K562 (cell line): ENCODE measurements at regions not wholly inside any gene's neighbourhood (a gene's known extent, or its start where the extent isn't known, plus 50 kb on each side); places are given as distances from the start of the nearest gene placed in this dataset.

Experiments used
- ATAC-seq: fragments of 200-7000 bp; cut with Tn5 transposase; 3 replicates; pipeline ENCODE4 v1.9.1; 2020; ENCODE audit warnings: moderate library complexity
- BruUV-seq: library from RNA; stranded (reverse); fragments of 400-500 nt; replicated peaks from 2 replicates; lab custom pipeline; 2021; lab: Mats Ljungman, UMichigan
- CTCF ChIA-PET: fragments of 300-600 bp; formaldehyde crosslinking; extraction: SDS; loops from one replicate; lab custom pipeline; 2021; ENCODE audit warnings: low intra/inter-chr PET ratio; lab: Yijun Ruan, JAX
- POLR2A ChIA-PET: fragments of 300-600, 350-650 bp; sonication (Branson Sonifier 250); formaldehyde crosslinking; extraction: SDS; loops from one replicate; lab custom pipeline; 2021; ENCODE audit warnings: antibody characterized with exemption, inconsistent platforms; lab: Yijun Ruan, JAX
- DNase-seq, 4 experiments: peaks; one replicate each; pipeline versions ENCODE4 v3.0.0 to v3.0.0-alpha.2; 2011 to 2018; ENCODE audit warnings: low spot score in 3 of 4, mixed read lengths in 3 of 4; ENCODE audit errors: extremely low read depth in 1 of 4
- FAIRE-seq: peaks from 2 replicates; lab custom pipeline; 2011; peaks lifted over from hg19 to GRCh38; lab: Jason Lieb, UNC
- H2AFZ ChIP-seq: 2 replicates; pipeline ENCODE4 v1.6.0; 2011; ENCODE audit warnings: low read depth, low read length, control low read depth, inconsistent platforms
- H3K27ac ChIP-seq: fragments of 200-600 bp; 3 replicates; pipeline ENCODE4 v1.8.0; 2011; ENCODE audit warnings: low read depth, mild to moderate bottlenecking, control low read depth, inconsistent platforms, low read length, moderate library complexity, mixed read lengths; ENCODE audit errors: extremely low read depth
- H3K27me3 ChIP-seq, 2 experiments: fragments of 300-600 bp in 1 of 2; 2 replicates in 1 of 2; 3 replicates in 1 of 2; pipeline versions ENCODE4 v1.6.0 to v1.8.0; 2011; ENCODE audit warnings: inconsistent platforms in 2 of 2, low read length in 2 of 2, mild to moderate bottlenecking in 1 of 2, mixed read lengths in 1 of 2, moderate library complexity in 1 of 2; ENCODE audit not compliant: control insufficient read depth in 2 of 2, insufficient read depth in 2 of 2
- H3K36me3 ChIP-seq: fragments of 300-600 bp; 3 replicates; pipeline ENCODE4 v1.8.0; 2011; ENCODE audit warnings: mild to moderate bottlenecking, low read length, inconsistent platforms; ENCODE audit not compliant: control insufficient read depth, insufficient read depth
- H3K4me1 ChIP-seq, 2 experiments: fragments of 200-600 bp in 1 of 2; replicated peaks in 1 of 2; 2 replicates in 1 of 2; 3 replicates in 1 of 2; pipeline versions ENCODE4 v1.5.1 to v1.8.0; 2011; ENCODE audit warnings: inconsistent platforms in 2 of 2, low read length in 2 of 2, mild to moderate bottlenecking in 1 of 2, mixed read lengths in 1 of 2, moderate library complexity in 1 of 2; ENCODE audit not compliant: control insufficient read depth in 2 of 2, insufficient read depth in 2 of 2
- H3K4me2 ChIP-seq: 2 replicates; pipeline ENCODE4 v1.6.1; 2011; ENCODE audit warnings: low read length, control low read depth, inconsistent platforms, mixed read lengths; ENCODE audit not compliant: insufficient read depth
- H3K4me3 ChIP-seq: fragments of 200-600 bp; sonication (generic), shearing (Covaris generic); 2 replicates; pipeline ENCODE4 v1.5.1; 2016; ENCODE audit warnings: control low read depth, inconsistent platforms
- H3K79me2 ChIP-seq: fragments of 200-600 bp; 3 replicates; pipeline ENCODE4 v1.8.0; 2011; ENCODE audit warnings: low read length, inconsistent platforms; ENCODE audit not compliant: control insufficient read depth, insufficient read depth
- H3K9ac ChIP-seq, 2 experiments: 2 replicates each; pipeline versions ENCODE4 v1.6.0 to v1.6.1; 2011; ENCODE audit warnings: low read depth in 2 of 2, low read length in 2 of 2, control low read depth in 1 of 2, inconsistent platforms in 1 of 2, mild to moderate bottlenecking in 1 of 2, mixed read lengths in 1 of 2; ENCODE audit not compliant: insufficient read depth in 1 of 2
- H3K9me1 ChIP-seq: one replicate; pipeline ENCODE4 v1.6.0; 2011; ENCODE audit warnings: inconsistent platforms, mild to moderate bottlenecking, low read length, moderate library complexity; ENCODE audit not compliant: control insufficient read depth, insufficient read depth
- H3K9me3 ChIP-seq: replicated peaks from 2 replicates; pipeline ENCODE4 v1.5.1; 2011; ENCODE audit warnings: low read depth, low read length, inconsistent platforms; ENCODE audit not compliant: control insufficient read depth, insufficient read depth
- H4K20me1 ChIP-seq: replicated peaks from 2 replicates; pipeline ENCODE4 v1.6.1; 2011; ENCODE audit warnings: low read length, inconsistent platforms, mixed read lengths; ENCODE audit not compliant: control insufficient read depth, insufficient read depth
- CXXC5 ChIP-seq: fragments of 250-450 bp; sonication (Bioruptor Pico); IDR thresholded peaks from 2 replicates; pipeline ENCODE4 v1.8.0; 2022; ENCODE audit warnings: inconsistent platforms, mild to moderate bottlenecking, moderate library complexity
- ELF2 ChIP-seq: fragments of 250-450 bp; sonication (Bioruptor Pico); IDR thresholded peaks from 2 replicates; pipeline ENCODE4 v1.5.0; 2021; ENCODE audit warnings: mild to moderate bottlenecking
- FOXA3 ChIP-seq, 2 experiments: fragments of 450-650 bp in 1 of 2; sonication (generic) in 1 of 2; formaldehyde crosslinking; IDR thresholded peaks in 1 of 2; conservative IDR thresholded peaks in 1 of 2; 2 replicates each; pipeline versions ENCODE4 v1.4.0 to v1.8.0; 2020 to 2022; ENCODE audit warnings: mild to moderate bottlenecking in 2 of 2, missing genetic modification reagents in 1 of 2
- GABPB1 ChIP-seq: sonication (generic); formaldehyde crosslinking; IDR thresholded peaks from 2 replicates; pipeline ENCODE4 v1.8.0; 2022; ENCODE audit warnings: mild to moderate bottlenecking, missing genetic modification reagents
- KHSRP ChIP-seq: fragments of 450-650 bp; IDR thresholded peaks from 2 replicates; pipeline ENCODE4 v1.6.1; 2017
- MCM5 ChIP-seq: fragments of 450-650 bp; IDR thresholded peaks from 2 replicates; pipeline ENCODE4 v1.6.1; 2016; ENCODE audit warnings: low read depth
- MEF2A ChIP-seq: IDR thresholded peaks from 2 replicates; pipeline ENCODE4 v1.6.1; 2011; ENCODE audit warnings: low read depth, mild to moderate bottlenecking, low read length, moderate library complexity; ENCODE audit not compliant: control insufficient read depth
- NFXL1 ChIP-seq: fragments of 450-650 bp; formaldehyde crosslinking; IDR thresholded peaks from 2 replicates; pipeline ENCODE4 v1.4.0; 2021; ENCODE audit warnings: mild to moderate bottlenecking
- PML ChIP-seq: IDR thresholded peaks from 2 replicates; pipeline ENCODE4 v1.6.1; 2012; ENCODE audit warnings: low read length, inconsistent platforms
- POU5F1 ChIP-seq: fragments of 150-350 bp; IDR thresholded peaks from 2 replicates; pipeline ENCODE4 v1.6.1; 2014; ENCODE audit warnings: borderline replicate concordance, low read length, low read depth, mild to moderate bottlenecking; ENCODE audit not compliant: partially characterized antibody
- SMAD4 ChIP-seq: fragments of 250-450 bp; sonication (Bioruptor Pico); conservative IDR thresholded peaks from 2 replicates; pipeline ENCODE4 v1.8.0; 2021; ENCODE audit warnings: inconsistent platforms, mild to moderate bottlenecking, moderate library complexity
- ZFP30 ChIP-seq: fragments of 250-450 bp; sonication (Bioruptor Pico); IDR thresholded peaks from 2 replicates; pipeline ENCODE4 v1.8.0; 2022; ENCODE audit warnings: moderate library complexity, mild to moderate bottlenecking, inconsistent platforms, borderline replicate concordance
- WGBS: fragments of 100-300 bp; shearing (Covaris generic); methylation state at CpG from one replicate; pipeline ENCODE4 v1.1.6; 2016; ENCODE audit warnings: low coverage, mixed read lengths; ENCODE audit not compliant: insufficient coverage; ENCODE audit errors: missing lambda C conversion rate; 5-methylcytosine and 5-hydroxymethylcytosine counted together
- in situ Hi-C: fragments of 300-500 bp; cut with MboI; formaldehyde crosslinking; loops from 4 replicates; pipeline ENCODE4 v1.15.0; 2018; ENCODE audit warnings: inconsistent platforms, mixed read lengths
- intact Hi-C: fragments of 100-400 bp; cut with micrococcal nuclease; formaldehyde crosslinking; loops from 2 replicates; pipeline ENCODE4 v1.14.2; 2022
- TF ChIP-seq, protein P1 (sequence below): fragments of 150-350 bp; IDR thresholded peaks from 2 replicates; pipeline ENCODE4 v1.6.1; 2014; ENCODE audit warnings: low read depth, mild to moderate bottlenecking, low read length, borderline replicate concordance
- TF ChIP-seq, protein P2 (sequence below): fragments of 250-450 bp; sonication (Bioruptor Pico); IDR thresholded peaks from 2 replicates; pipeline ENCODE4 v1.8.0; 2022; ENCODE audit warnings: inconsistent platforms

DNA sequence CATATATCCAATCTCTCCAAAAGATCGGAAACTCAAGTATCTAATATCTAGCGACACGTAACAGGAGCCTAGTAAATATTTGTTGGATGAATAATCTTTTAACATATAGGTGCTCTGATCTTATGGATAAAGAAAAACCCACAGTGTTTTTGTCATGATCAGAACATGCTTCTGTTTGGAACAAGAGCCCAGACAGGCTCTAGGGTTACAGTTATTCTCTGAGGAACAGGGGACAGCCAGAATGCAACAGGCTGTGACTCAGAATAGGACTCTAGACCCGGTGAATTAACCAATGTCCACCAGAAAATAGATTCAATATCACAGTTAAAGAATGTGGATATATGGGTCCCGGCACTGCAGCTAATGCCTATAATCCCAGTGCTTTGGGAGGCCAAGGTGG lies 296.1 kb upstream of the FZD8 start:
- no peak overlapping the region for H2AFZ ChIP-seq
- no peaks in the 10 kb centered on the region for H3K9me1 ChIP-seq
- no TSS peak for BruUV-seq
- H3K4me2 ChIP-seq: no peak overlapping the region
- no peaks in the 10 kb centered on the region for H3K4me1 ChIP-seq
- POLR2A ChIA-PET: no interaction called here
- 7% methylated on average over 5 of the region's 5 CpGs for WGBS
- TF ChIP-seq MEF2A: no peak
- no peak for TF ChIP-seq NFXL1
- no peak for TF ChIP-seq MCM5
- no peak for TF ChIP-seq FOXA3 (CRISPR knock-in tag; conservative IDR thresholded peaks at IDR 0.05 in 1 of 2, IDR thresholded peaks at IDR 0.05 in 1 of 2)
- no peak for TF ChIP-seq GABPB1
- TF ChIP-seq ZFP30 (CRISPR knock-in tag): no peak
- TF ChIP-seq SMAD4: no peak
- no peak for TF ChIP-seq POU5F1
- TF ChIP-seq KHSRP: no peak
- TF ChIP-seq ELF2 (CRISPR knock-in tag): no peak
- no peak for TF ChIP-seq PML
- TF ChIP-seq, protein P1, sequence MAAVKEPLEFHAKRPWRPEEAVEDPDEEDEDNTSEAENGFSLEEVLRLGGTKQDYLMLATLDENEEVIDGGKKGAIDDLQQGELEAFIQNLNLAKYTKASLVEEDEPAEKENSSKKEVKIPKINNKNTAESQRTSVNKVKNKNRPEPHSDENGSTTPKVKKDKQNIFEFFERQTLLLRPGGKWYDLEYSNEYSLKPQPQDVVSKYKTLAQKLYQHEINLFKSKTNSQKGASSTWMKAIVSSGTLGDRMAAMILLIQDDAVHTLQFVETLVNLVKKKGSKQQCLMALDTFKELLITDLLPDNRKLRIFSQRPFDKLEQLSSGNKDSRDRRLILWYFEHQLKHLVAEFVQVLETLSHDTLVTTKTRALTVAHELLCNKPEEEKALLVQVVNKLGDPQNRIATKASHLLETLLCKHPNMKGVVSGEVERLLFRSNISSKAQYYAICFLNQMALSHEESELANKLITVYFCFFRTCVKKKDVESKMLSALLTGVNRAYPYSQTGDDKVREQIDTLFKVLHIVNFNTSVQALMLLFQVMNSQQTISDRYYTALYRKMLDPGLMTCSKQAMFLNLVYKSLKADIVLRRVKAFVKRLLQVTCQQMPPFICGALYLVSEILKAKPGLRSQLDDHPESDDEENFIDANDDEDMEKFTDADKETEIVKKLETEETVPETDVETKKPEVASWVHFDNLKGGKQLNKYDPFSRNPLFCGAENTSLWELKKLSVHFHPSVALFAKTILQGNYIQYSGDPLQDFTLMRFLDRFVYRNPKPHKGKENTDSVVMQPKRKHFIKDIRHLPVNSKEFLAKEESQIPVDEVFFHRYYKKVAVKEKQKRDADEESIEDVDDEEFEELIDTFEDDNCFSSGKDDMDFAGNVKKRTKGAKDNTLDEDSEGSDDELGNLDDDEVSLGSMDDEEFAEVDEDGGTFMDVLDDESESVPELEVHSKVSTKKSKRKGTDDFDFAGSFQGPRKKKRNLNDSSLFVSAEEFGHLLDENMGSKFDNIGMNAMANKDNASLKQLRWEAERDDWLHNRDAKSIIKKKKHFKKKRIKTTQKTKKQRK: no peak
- no peak for TF ChIP-seq CXXC5 (CRISPR knock-in tag)
- TF ChIP-seq, protein P2, sequence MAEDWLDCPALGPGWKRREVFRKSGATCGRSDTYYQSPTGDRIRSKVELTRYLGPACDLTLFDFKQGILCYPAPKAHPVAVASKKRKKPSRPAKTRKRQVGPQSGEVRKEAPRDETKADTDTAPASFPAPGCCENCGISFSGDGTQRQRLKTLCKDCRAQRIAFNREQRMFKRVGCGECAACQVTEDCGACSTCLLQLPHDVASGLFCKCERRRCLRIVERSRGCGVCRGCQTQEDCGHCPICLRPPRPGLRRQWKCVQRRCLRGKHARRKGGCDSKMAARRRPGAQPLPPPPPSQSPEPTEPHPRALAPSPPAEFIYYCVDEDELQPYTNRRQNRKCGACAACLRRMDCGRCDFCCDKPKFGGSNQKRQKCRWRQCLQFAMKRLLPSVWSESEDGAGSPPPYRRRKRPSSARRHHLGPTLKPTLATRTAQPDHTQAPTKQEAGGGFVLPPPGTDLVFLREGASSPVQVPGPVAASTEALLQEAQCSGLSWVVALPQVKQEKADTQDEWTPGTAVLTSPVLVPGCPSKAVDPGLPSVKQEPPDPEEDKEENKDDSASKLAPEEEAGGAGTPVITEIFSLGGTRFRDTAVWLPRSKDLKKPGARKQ (CRISPR knock-in tag): no peak
- H3K27ac ChIP-seq: no peak overlapping the region
- H3K27me3 ChIP-seq: no peaks in the 10 kb centered on the region
- no peak for DNase-seq
- no peaks in the 10 kb centered on the region for H3K9me3 ChIP-seq
- H3K79me2 ChIP-seq: no peaks in the 10 kb centered on the region
- in situ Hi-C loops: no loop called here
- intact Hi-C loops: no loop called here
- H3K36me3 ChIP-seq: no peaks in the 10 kb centered on the region
- CTCF ChIA-PET: no interaction called here
- no peaks in the 10 kb centered on the region for H4K20me1 ChIP-seq
- no peak for ATAC-seq
- FAIRE-seq: no peak
- H3K9ac ChIP-seq: no peak overlapping the region
- H3K4me3 ChIP-seq: no peak overlapping the region
